Thyroid gland (tissue), 4 donors: ENCODE measurements at regions not wholly inside any gene's neighbourhood (a gene's known extent, or its start where the extent isn't known, plus 50 kb on each side); places are given as distances from the start of the nearest gene placed in this dataset.

Experiments used
- CTCF ChIP-seq, 6 experiments: fragments of 200-600 bp in 3 of 6; fragments of 450-650 bp in 3 of 6; sonication (generic) in 3 of 6; IDR thresholded peaks; one replicate each; pipeline ENCODE4 v1.5.1; 2016 to 2019; ENCODE audit warnings: antibody characterized with exemption in 6 of 6, mild to moderate bottlenecking in 2 of 6, inconsistent platforms in 1 of 6, moderate library complexity in 1 of 6
- POLR2A ChIP-seq, 2 donors: fragments of 450-650 bp; IDR thresholded peaks; one replicate each; pipeline ENCODE4 v1.6.1; 2017; ENCODE audit warnings: antibody characterized with exemption in 2 of 2, mild to moderate bottlenecking in 2 of 2, moderate library complexity in 1 of 2

GRCh38 chr4:138925495-138925894, 90.1 kb upstream of the NOCT start:
- TF ChIP-seq CTCF (IDR thresholded peaks at IDR 0.05) (no peak), POLR2A (IDR thresholded peaks at IDR 0.05) (no peak)
